Ishikawa (cell line): ENCODE measurements at regions not wholly inside any gene's neighbourhood (a gene's known extent, or its start where the extent isn't known, plus 50 kb on each side); places are given as distances from the start of the nearest gene placed in this dataset.

ENCODE experiments used
- CEBPB ChIP-seq: IDR thresholded peaks from 2 replicates; pipeline ENCODE4 v1.6.1; 2012
- CREB1 ChIP-seq: IDR thresholded peaks from 2 replicates; pipeline ENCODE4 v1.6.1; 2012; ENCODE audit warnings: low read depth
- EGR1 ChIP-seq: IDR thresholded peaks from 2 replicates; pipeline ENCODE4 v1.6.1; 2012
- EP300 ChIP-seq: IDR thresholded peaks from 2 replicates; pipeline ENCODE4 v1.6.1; 2012; ENCODE audit warnings: borderline replicate concordance
- FOXM1 ChIP-seq: IDR thresholded peaks from 2 replicates; pipeline ENCODE4 v1.6.1; 2012; ENCODE audit warnings: low read depth, borderline replicate concordance
- MAX ChIP-seq: IDR thresholded peaks from 2 replicates; pipeline ENCODE4 v1.6.1; 2012
- NFIC ChIP-seq: IDR thresholded peaks from 2 replicates; pipeline ENCODE4 v1.6.1; 2012
- RAD21 ChIP-seq: IDR thresholded peaks from 2 replicates; pipeline ENCODE4 v1.6.1; 2012; ENCODE audit warnings: low read depth
- REST ChIP-seq: IDR thresholded peaks from 2 replicates; pipeline ENCODE4 v1.6.1; 2012; ENCODE audit warnings: low read depth, mild to moderate bottlenecking
- TAF1 ChIP-seq: IDR thresholded peaks from 2 replicates; pipeline ENCODE4 v1.6.1; 2012; ENCODE audit warnings: low read depth, mild to moderate bottlenecking
- TCF12 ChIP-seq: IDR thresholded peaks from 2 replicates; pipeline ENCODE4 v1.6.1; 2012; ENCODE audit warnings: low read depth
- TEAD4 ChIP-seq: IDR thresholded peaks from 2 replicates; pipeline ENCODE4 v1.6.1; 2012
- YY1 ChIP-seq: IDR thresholded peaks from 2 replicates; pipeline ENCODE4 v1.6.1; 2012; ENCODE audit warnings: low read depth
- ZBTB7A ChIP-seq: IDR thresholded peaks from 2 replicates; pipeline ENCODE4 v1.6.1; 2012; ENCODE audit warnings: low read depth
- TF ChIP-seq, protein P1 (sequence below): IDR thresholded peaks from 2 replicates; pipeline ENCODE4 v1.6.1; 2012

- TF ChIP-seq RAD21 (no peak), CEBPB (no peak), MAX (no peak), CREB1 (no peak), EP300 (no peak), NFIC (no peak), TCF12 (no peak), TEAD4 (no peak), TAF1 (no peak), FOXM1 (no peak), YY1 (no peak), ZBTB7A (no peak), EGR1 (no peak), REST (no peak)
- TF ChIP-seq, protein P1, sequence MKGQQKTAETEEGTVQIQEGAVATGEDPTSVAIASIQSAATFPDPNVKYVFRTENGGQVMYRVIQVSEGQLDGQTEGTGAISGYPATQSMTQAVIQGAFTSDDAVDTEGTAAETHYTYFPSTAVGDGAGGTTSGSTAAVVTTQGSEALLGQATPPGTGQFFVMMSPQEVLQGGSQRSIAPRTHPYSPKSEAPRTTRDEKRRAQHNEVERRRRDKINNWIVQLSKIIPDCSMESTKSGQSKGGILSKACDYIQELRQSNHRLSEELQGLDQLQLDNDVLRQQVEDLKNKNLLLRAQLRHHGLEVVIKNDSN = no peak
These were observed 259.5 kb upstream of the NPY start for GRCh38 chr7:24024276-24025068.

DNA sequence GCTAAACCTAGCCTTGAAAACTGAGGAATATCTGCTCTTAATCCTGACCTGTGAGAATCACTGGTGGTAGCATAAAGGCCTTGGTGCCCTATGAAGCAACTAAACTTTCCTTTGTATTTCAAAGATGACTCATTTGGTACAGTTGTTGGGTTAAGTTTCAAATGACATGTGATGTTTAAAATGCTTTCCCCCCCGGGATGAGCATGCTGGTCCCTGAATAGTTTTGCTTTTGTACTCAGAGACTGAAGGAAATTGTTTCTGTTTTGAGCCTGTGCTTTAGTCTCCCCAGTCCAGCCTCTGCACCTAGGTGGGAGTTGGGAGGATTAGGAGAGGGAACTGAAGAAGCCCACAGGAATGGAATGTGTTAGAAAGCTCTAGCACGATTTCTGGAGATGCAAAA is 258.9 kb upstream of the NPY start:
- TF ChIP-seq EP300 (no peak), REST (no peak), CEBPB (no peak), NFIC (no peak), TAF1 (no peak), FOXM1 (no peak)

GRCh38 chr7:24025765-24026164 is 258.2 kb upstream of the NPY start:
- TF ChIP-seq CREB1 (no peak), TCF12 (no peak), RAD21 (no peak), TEAD4 (no peak), ZBTB7A (no peak), REST (no peak), YY1 (no peak), MAX (no peak), NFIC (no peak), EP300 (no peak), EGR1 (no peak), CEBPB (no peak), TAF1 (no peak), FOXM1 (no peak)
- TF ChIP-seq, protein P1 = no peak

DNA sequence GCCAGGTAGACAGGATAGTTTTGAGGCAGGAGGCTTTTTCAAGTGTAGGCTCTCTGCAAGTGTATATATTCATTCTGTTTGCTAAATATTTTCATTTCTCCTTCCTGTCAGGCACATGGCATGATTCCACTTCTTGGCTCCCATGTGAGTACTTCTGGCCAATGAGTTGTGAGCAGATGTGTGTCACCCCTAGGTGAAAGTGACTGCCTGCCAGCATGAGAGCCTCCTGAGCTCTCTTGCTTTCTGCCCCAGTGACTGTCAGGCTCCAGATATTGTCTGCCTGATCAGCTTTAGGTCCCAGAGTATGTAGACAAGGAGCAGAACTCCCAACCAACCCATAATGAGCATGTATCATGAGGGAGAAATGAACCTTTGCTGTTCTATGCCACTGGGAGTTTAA is 257.6 kb upstream of the NPY start:
- TF ChIP-seq CREB1 = no peak
- TF ChIP-seq REST = no peak
